ENCODE measurements at regions not wholly inside any gene's neighbourhood (a gene's known extent, or its start where the extent isn't known, plus 50 kb on each side); places are given as distances from the start of the nearest gene placed in this dataset.
"Not testable (repeated sequence)": the region's sequence is repeated elsewhere in the genome, so short reads cannot be mapped to it uniquely, and the experiment has no call there.

GRCh38 chr1:83154306-83154705 is 844.6 kb downstream of the TTLL7 start:
- not testable (repeated sequence) for TF ChIP-seq CTCF (IDR thresholded peaks at IDR 0.05; ENCODE audit: low read length); EZH2 (IDR thresholded peaks at IDR 0.05; ENCODE audit: borderline replicate concordance, low read length)
